GM06990 (cell line): ENCODE measurements at regions not wholly inside any gene's neighbourhood (a gene's known extent, or its start where the extent isn't known, plus 50 kb on each side); places are given as distances from the start of the nearest gene placed in this dataset.

Experiments used
- DNase-seq: peaks from one replicate; pipeline ENCODE4 v3.0.0-alpha.2; 2011; ENCODE audit not compliant: insufficient read length; ENCODE audit errors: extremely low read depth
- H3K27me3 ChIP-seq: replicated peaks from 2 replicates; pipeline ENCODE4 v1.6.0; 2011; ENCODE audit warnings: low read length; ENCODE audit not compliant: control insufficient read depth, insufficient read depth
- H3K36me3 ChIP-seq: 2 replicates; pipeline ENCODE4 v1.5.1; 2011; ENCODE audit warnings: low read length; ENCODE audit not compliant: control insufficient read depth, insufficient read depth
- H3K4me3 ChIP-seq: replicated peaks from 2 replicates; pipeline ENCODE4 v1.5.1; 2011; ENCODE audit warnings: low read depth, mild to moderate bottlenecking, control low read depth, low read length
- CTCF ChIP-seq: IDR thresholded peaks from 2 replicates; pipeline ENCODE4 v1.5.1; 2011; ENCODE audit warnings: low read length, control low read depth, mild to moderate bottlenecking, inconsistent platforms; ENCODE audit not compliant: insufficient read depth, poor library complexity, severe bottlenecking

GRCh38 chr6:108767418-108768165 lies 80.6 kb upstream of the ARMC2 start:
- no peaks in the 10 kb centered on the region for H3K36me3 ChIP-seq
- H3K4me3 ChIP-seq, result no peak overlapping the region
- H3K27me3 ChIP-seq, result no peaks in the 10 kb centered on the region
- no peak for DNase-seq
- no peak for TF ChIP-seq CTCF

- no peak for DNase-seq
- no peaks in the 10 kb centered on the region for H3K27me3 ChIP-seq
- TF ChIP-seq CTCF, result no peak
- H3K36me3 ChIP-seq, result no peaks in the 10 kb centered on the region
- no peak overlapping the region for H3K4me3 ChIP-seq
Measured at GRCh38 chr6:108768166-108768555, 80.1 kb upstream of the ARMC2 start.

- H3K36me3 ChIP-seq, result no peaks in the 10 kb centered on the region
Measured at GRCh38 chr6:108768792-108769524, 79.3 kb upstream of the ARMC2 start.

GRCh38 chr6:108771421-108771820 lies 76.8 kb upstream of the ARMC2 start:
- no peak overlapping the region for H3K4me3 ChIP-seq
- H3K27me3 ChIP-seq, result no peaks in the 10 kb centered on the region
- TF ChIP-seq CTCF, result no peak
- DNase-seq, result no peak
- no peaks in the 10 kb centered on the region for H3K36me3 ChIP-seq

More at GRCh38 chr6:108768792-108769524, 79.3 kb upstream of the ARMC2 start:
- no peak for DNase-seq
- TF ChIP-seq CTCF, result no peak
- Histone ChIP-seq H3K27me3 (no peaks in the 10 kb centered on the region), H3K4me3 (no peak overlapping the region)

- TF ChIP-seq CTCF, result no peak
- no peaks in the 10 kb centered on the region for H3K36me3 ChIP-seq
Measured at GRCh38 chr6:108774555-108774954, 73.7 kb upstream of the ARMC2 start.

More at GRCh38 chr6:108774555-108774954, 73.7 kb upstream of the ARMC2 start:
- DNase-seq, result no peak
- H3K4me3 ChIP-seq, result no peak overlapping the region
- H3K27me3 ChIP-seq, result no peaks in the 10 kb centered on the region; the same call in 1 of the 2 replicates
